HG03097 (cell line): ENCODE measurements at regions not wholly inside any gene's neighbourhood (a gene's known extent, or its start where the extent isn't known, plus 50 kb on each side); places are given as distances from the start of the nearest gene placed in this dataset.
"Not testable (repeated sequence)": the region's sequence is repeated elsewhere in the genome, so short reads cannot be mapped to it uniquely, and the experiment has no call there.

Experiments used
- ATAC-seq: cut with Tn5 transposase; IDR thresholded peaks from one replicate; pipeline ENCODE4 v1.9.1; 2021; ENCODE audit not compliant: unreplicated experiment, low FRiP score

DNA sequence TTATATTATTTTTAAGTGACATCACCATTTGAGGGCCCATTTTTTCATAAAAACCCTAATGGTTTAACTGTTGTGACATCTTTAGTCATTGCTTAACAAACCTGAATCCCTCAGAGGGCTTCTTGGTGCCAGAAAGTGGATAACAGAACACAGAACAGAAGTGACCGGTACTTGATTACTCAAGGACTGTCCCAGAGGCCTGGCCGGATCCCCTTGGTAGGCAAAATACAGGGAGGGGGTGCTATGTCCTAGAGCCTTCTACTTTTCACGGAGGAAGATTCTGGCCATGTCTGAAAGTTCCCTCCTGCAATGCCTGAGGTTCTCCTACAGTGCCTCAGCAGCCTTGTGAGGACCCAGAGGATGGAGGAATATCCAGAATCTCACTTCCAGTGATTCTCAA lies 94.3 kb upstream of the DCLK2 start:
- ATAC-seq: no peak

DNA sequence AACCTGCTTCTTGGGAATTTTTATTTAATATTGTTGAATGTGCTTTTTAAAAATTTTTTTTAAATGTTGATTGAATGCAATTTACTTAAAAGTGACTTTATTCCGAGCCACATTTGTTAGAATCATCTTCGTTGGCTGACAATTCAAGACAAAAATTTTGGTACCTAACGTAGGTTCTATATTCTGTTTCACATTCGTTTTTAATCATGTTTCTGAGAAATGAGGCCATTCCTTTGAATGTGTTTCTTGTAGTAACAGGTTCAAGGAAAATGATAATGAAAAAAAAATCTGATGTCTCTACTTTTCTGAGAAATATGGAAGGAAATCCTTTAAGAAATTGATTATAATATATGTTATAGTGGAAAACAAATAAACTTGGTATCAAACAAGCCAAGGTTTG lies 92.3 kb upstream of the DCLK2 start:
- ATAC-seq: no peak

DNA sequence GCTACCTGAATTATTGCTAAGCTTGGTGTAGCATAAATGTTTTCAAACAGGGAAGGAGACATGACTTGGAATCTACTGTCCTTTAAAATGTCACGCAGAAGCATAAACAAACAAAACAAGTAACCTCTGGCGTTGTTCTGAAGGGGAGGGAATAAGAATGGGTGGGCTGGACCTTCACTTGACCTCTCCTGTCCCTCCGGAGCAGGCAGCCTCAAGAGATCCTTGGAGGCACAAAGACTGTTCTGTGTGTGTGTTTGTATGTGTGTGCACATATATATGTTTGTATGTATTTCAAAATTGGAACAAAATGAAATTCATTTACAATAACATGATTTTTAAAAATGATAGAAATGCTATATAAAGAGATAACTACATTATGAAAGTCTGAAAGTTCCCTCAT lies 91.3 kb upstream of the DCLK2 start:
- ATAC-seq: no peak

DNA sequence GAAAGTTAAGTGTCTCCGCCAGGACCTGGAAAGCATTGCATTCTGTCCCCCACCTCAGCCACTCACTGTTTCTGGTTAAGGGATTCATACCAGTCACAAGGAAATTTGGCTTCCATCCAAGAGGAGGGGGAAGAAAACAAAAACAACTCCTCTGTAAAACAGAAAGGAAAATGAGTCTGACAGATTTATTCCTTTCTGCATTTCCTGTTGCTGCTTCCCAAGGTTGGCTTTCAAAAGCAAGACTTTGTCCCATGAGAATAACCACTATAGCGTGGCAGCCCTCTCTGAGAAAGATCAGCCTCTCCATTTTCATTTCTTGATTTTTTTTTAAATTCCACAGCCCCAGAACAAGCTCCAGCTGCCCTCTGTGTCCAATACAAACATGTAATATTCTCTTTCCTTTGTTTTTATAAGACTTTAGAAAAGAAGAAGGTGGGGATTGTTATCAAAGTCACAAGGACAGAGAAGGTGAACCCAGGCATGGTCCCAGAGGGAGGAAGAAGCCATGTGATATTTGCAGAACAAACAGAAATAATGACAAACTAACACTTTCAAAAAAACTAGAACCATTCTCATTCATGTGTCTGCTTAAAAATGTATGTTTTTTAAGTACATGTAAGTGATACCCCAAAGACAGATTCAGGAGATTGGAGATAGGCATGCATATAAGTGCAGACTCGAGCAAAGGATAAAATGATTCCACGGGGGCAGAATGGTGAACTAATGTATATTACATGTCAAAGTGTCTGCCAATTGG lies 90.7 kb upstream of the DCLK2 start:
- ATAC-seq: no peak

DNA sequence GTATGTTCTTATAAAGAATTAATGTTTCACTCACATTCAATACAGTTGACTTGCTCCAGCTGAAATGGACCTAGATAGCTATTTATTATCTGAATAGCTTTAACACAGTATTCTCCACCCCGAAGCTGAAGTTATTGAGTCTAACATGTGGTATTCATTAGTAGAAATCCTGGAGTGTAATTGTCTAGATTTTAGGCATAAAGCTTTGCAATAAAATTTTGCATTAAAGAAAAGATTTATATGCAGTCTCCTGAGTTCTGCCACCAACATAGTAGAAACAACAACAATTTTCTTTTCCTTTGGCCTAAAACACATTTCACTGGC lies 90.2 kb upstream of the DCLK2 start:
- ATAC-seq: no peak

DNA sequence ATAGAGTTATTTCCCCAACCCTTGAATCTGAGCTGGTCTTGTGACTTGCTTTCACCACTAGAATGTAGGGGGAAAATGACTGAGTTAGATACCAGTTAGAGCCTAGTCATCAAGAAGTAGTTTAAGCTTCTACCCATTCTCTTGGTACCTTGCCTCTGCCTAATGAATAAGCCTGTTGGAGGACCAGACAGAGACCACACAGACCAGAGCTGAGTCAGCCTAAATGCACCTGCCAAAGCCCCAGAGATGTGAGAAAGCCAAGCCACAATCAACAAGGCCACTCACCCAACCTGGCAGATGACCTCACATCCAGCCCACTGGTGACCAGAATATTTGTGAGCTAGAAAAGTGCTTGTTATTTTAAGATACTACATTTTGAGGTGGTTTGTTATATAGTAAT lies 85.2 kb upstream of the DCLK2 start:
- no peak for ATAC-seq

DNA sequence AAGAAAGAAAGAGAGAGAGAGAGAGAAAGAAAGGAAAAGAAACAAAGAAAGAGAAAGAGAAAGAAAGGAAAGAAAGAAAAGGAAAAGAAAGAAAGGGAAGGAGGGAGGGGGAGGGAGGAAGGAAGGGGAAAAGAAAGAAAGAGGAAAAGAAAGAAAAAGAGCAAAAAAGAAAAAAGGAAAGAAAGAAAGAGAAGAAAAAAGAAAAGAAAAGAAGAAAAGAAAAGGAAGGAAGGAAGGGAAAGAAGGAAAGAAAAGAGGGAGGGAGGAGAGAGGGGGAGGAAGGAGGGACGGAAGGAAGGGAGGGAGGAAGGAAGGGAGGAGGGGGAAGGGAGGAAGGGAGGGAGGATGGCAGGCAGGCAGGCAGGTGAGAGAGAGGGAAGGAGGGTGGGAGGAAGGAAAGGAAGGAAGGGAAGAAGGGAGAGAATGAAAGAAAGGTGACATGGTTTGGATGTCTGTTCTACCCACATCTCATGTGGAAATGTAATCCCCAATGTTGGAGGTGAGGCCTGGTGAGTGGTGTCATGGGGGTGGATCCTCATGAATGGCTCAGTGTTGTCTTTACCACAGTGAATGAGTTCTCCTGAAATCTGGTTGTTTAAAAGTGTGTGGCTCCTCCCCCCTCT lies 83.0 kb upstream of the DCLK2 start:
- ATAC-seq: no peak

DNA sequence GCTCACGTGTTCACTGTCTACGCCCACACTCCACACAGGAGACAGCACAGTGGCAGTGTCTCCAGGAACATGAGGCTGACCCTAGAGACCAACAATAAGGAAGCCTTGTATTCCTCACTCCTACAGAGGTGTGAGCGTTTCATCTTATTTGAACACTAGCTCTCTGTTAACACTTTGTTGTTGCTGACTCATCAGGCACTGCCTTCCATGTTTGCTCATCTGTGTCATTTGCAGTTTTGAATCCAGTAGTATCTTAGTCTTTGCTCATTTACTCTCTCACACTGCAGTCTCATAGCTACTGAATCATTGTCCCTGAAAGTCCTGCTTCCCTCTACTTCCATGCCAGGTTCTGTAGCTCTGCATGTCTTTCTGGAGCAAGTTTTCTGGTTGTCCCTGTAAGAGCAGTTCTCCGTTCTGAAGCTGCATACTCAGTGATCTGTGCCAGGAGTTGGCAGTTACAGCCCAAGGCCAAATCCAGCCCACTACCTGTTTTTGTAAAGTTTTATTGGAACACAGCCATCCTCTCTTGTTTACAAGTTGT lies 80.3 kb upstream of the DCLK2 start:
- ATAC-seq: no peak

DNA sequence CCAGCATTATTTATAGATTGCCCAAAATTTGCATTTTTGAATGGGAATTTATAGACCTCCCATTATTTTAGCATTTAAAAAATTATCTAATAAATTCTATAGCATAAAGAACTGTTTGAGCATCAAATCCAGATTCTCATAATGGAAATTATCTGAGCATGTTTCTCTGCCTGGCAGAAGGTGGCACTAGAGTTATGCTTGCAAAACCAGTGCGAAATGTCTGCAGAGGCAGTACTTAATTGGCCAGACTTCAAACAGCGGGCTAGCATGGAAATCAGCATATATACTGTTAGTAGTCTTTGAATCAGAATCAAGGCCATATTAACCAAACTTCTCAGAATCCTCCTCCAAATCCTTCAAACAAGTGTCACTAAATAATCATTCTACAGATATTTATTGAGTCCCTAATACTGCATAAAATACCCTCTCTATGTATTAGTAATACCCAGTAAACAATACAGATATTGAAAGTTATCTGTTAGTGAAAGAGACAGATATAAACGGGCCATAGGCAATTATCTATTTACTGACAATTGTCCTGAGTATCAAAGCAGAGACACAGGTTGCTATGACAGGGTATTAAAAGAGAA lies 78.7 kb upstream of the DCLK2 start:
- no peak for ATAC-seq

DNA sequence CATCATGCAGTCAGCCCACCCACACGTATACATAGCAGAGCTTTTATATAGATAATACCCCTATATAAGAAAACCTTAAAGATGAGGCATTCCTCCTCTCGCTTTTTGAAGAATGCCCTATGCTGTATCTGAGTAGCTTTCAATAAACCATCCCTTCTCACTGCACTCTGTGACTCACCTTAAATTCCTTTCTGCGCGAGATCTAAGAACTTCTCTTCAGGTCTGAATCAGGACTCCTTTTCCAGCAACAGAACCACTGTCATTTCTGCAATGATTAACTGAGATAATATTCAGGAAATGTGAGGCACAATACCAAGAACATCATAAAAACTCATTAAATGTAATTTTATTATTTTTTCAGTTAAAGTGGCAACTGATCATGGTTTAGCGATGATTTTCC lies 76.4 kb upstream of the DCLK2 start:
- no peak for ATAC-seq

DNA sequence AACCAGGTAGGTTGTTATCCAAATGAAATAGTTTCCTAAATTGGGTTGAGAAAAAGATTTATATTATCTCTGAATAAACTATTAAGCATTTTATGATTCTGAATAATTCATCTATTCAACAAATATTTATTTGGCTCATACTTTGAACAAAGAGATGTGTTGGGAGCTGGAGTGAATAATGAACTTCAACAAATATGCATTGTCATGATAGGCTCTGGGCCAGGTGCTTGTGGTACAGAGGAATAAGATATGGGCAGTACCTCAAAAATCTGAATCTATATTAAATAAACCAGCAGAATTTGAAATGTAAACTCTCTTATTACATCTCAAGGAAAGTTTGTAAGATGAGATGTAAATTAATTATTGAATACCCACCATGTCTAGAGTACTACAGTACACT lies 75.7 kb upstream of the DCLK2 start:
- ATAC-seq: no peak

DNA sequence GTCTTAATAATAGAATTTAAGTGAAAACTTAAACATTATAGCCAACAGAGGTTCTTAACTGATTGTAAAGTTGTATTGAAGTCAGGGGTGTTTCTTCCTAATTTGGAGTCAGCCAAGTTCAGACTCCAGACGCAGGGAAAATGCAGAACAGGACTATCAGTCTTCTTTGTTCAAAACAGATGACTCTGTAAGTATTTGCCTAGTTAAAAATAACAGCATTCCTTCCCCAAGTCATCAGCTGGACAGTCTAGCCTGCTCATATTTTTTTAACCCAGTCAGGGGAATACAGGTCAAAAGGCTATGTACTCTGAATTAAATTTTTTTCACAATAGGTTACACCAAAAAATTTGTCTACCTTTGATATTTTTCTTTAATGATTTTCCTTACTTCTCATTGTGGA lies 73.8 kb upstream of the DCLK2 start:
- no peak for ATAC-seq

DNA sequence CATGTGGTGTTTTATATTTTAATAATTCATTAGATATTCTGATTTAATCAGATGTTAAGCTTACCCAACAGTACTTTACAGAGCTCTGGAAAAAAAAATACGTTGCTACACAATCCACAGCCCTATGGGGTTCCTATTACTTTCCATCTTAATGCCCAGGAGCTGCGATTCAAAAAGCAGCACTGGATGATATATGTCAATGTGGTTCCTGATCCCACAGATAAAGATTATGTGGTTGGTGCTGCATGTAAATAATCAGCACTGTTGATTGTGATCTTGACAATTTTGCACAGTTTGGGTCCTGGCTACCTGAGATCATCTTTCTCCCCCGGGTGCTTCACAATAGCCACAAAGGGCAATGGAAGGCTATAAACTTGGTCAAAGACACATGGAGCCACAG lies 72.7 kb upstream of the DCLK2 start:
- ATAC-seq: no peak

DNA sequence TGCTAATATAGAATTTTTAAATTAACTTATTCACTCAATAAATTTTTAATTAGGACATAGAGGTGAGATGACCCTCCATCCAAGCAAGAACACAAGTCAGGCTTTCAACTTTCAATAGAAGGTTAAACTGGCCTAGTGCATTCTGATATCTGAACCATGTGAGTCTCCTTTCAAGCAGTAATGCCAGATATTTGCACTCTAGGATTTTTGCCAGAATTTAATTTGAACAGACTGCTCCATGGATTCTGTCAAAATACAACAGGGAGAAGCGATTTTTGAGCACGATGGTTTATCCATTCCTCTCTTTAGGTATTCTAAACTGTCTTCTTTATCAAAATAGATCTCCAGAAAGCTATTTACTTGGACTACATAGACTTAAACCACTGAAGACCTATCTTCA lies 72.0 kb upstream of the DCLK2 start:
- ATAC-seq: no peak

DNA sequence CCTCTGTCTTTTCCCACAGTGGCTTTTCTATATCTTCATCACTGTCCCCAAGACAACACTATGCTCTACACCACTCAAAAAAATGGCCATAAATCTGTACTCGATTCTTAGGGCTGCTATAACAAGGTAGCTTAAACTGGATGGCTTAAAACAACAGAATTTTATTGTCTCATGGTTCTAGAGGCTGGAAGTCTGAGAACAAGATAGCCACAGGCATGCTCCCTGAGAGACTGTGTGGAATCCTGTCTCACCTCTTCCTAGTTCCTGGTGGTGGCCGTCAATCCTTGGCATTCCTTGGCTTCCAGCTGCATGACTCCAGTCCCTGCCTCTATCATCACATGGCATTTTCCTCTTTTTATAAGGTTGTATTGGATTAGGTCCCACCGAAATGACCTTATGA lies 70.7 kb upstream of the DCLK2 start:
- ATAC-seq: no peak

DNA sequence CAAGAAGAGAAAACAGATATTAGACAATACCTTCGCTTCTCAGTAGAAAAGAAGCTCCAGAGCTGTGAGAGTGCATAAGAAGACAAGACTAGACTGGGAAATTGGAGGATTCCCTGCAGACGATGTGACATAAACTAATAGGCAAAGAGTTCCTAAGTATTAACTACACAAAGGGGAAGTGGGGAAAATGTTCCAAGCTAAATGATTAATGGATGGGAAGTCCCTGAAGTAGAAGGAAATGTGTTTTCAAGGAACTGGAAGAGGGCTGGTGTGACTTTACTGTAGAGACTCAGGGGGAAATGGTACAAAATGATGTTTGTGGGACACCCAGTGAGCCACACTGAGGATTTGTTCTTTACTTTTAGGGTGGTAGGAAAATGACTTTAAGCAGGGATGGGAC lies 69.7 kb upstream of the DCLK2 start:
- no peak for ATAC-seq

DNA sequence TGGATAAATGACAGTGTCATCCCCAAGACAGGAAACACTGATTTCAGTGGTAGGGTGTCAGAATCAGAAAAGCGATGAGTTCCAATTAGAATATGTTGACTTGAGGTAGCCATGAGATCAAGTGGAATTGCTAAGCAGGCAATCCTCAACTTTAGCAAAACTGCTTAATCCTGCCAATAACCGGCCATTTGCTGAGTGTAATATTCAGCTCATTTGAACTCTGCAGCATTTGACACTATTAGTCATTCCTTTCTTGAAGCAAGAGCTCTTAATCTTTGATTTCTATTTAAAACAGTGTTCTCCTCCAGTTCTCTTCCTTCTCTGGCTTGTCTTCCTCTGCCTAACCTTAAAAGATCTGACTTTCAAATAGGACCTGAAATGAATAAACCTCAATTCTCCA lies 68.7 kb upstream of the DCLK2 start:
- ATAC-seq: no peak

DNA sequence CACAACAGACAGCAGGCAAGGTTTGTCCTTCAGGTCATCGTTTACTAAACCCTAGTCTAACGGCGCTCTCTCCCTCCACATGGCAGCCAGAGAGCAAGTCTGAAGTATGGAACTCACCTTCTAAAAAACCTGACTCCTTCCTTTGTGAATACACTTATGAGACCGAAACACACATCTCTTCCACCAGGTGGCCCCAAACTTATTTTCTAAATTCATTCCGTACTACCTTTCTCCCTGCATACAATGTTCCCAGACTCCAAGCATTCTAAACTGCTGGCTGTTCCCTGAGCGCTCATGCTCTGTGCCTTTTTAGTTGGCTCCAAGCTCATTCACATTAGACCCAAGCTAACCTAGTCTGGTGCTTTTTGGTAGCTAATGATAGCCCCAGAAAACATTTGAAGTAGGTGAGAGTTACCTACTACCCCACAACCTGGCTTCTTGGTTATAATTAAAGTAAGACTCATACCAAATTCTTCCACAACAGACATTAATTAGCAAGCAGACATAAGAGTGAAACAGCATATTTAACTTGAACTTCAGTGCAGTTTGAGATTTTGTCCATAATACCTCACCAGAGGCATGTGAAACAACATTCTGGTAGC lies 67.6 kb upstream of the DCLK2 start:
- ATAC-seq: no peak

DNA sequence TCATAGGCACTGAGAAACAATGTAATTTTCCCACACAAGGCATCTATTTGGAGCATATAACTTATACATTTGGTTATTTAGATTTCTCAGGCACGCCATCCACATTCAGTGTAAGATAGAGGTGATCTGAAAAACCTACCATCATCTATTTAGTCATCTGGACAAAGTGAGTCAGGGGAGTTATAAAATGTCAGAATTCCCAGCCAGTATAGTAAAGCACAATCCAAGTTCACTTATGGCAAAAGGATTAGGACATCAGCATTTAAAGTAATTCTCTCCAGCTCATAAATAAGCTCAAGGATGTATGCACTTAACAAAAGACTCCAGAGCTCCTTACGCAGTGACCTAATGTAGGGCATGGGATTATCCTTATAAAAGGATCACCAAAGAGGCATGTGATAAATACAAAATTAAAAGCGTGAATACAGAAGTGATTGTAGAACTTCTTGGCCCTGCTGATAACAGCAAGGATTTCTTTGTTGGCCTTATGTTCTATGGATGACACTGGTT lies 65.3 kb upstream of the DCLK2 start:
- ATAC-seq: no peak

DNA sequence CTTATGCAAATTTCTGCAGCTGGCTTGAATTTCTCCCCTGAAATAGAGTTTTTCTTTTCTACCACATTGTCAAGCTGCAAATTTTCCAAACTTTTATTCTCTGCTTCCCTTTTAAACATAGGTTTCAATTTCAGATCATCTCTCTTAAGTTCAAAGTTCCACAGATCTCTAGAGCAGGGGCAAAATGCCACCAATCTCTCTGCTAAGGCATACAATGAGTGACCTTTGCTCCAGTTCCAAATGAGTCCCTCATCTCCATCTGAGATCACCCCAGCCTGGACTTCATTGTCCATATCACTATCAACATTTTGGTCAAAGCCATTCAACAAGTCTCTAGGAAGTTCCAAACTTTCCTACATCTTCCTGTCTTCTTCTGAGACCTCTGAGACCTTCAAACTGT lies 62.3 kb upstream of the DCLK2 start:
- ATAC-seq: not testable (repeated sequence)

DNA sequence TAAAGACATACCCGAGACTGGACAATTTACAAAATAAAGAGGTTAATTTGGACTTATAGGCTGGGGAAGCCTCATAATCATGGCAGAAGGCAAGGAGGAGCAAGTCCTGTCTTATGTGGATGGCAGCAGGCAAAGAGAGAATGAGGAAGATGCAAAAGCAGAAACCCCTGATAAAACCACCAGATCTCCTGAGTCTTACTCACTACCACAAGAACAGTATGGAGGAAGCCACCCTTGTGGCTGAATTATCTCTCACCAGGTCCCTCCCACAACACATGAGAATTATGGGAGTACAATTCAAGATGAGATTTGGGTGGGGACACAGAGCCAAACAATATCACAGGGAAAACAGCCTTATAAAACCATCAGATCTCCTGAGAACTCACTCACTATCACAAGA lies 61.6 kb upstream of the DCLK2 start:
- ATAC-seq: not testable (repeated sequence)

DNA sequence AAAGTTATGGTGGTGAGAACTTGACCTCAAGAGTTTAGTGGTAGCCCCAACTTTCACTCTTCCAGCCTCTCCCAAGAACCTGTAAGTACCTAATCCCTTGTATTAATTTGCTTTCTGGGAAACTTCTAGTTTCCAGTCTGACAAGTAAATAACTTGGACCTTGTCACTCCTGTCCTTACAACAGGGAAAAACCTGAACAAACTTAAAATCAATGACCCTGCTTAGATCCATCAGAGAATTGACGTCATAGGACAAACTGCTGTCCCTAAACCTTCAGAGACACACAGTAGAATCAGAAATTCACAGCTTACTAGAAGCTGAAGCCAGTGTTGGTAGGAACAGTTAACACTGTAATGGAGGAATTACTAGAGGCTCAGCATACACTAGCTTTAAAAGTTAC lies 60.0 kb upstream of the DCLK2 start:
- ATAC-seq: no peak
